H1 (cell line): ENCODE measurements at regions not wholly inside any gene's neighbourhood (a gene's known extent, or its start where the extent isn't known, plus 50 kb on each side); places are given as distances from the start of the nearest gene placed in this dataset.

Source experiments
- CTCF ChIA-PET: fragments of 300-600 bp; sonication (Branson Sonifier 250); formaldehyde crosslinking; loops from one replicate; lab custom pipeline; 2021; ENCODE audit not compliant: partially characterized antibody; lab: Charles Lee
- POLR2A ChIA-PET: fragments of 300-600 bp; sonication (Branson Sonifier 250); formaldehyde crosslinking; loops from one replicate; lab custom pipeline; 2021; ENCODE audit warnings: inconsistent platforms; ENCODE audit not compliant: partially characterized antibody; lab: Charles Lee
- DNase-seq, 2 experiments: peaks; one replicate each; pipeline versions ENCODE4 v3.0.0 to v3.0.0-alpha.2; 2010 to 2022; ENCODE audit warnings: low spot score in 2 of 2, low read depth in 1 of 2, mixed read lengths in 1 of 2
- FAIRE-seq: peaks from 2 replicates; lab custom pipeline; 2011; peaks lifted over from hg19 to GRCh38; lab: Jason Lieb, UNC
- H2AFZ ChIP-seq: 2 replicates; pipeline ENCODE4 v1.8.1; 2012; ENCODE audit warnings: low read length, inconsistent platforms
- H2AK5ac ChIP-seq: 2 replicates; pipeline ENCODE4 v1.6.1; 2013; ENCODE audit warnings: low read depth, low read length
- H2BK120ac ChIP-seq: replicated peaks from 2 replicates; pipeline ENCODE3; 2013; ENCODE audit warnings: low read depth, low read length, inconsistent platforms
- H2BK12ac ChIP-seq: 2 replicates; pipeline ENCODE4 v1.6.1; 2013; ENCODE audit warnings: low read depth, low read length
- H2BK15ac ChIP-seq: 2 replicates; pipeline ENCODE4 v1.6.1; 2013; ENCODE audit warnings: low read length
- H2BK20ac ChIP-seq: 2 replicates; pipeline ENCODE4 v1.6.1; 2013; ENCODE audit warnings: low read length
- H2BK5ac ChIP-seq: 2 replicates; pipeline ENCODE4 v1.6.1; 2013; ENCODE audit warnings: low read depth, low read length
- H3K14ac ChIP-seq: 2 replicates; pipeline ENCODE4 v1.6.1; 2013; ENCODE audit warnings: inconsistent platforms; ENCODE audit not compliant: insufficient read length
- H3K18ac ChIP-seq: 2 replicates; pipeline ENCODE4 v1.6.1; 2013; ENCODE audit warnings: low read length; ENCODE audit errors: extremely low read depth
- H3K23ac ChIP-seq: 2 replicates; pipeline ENCODE4 v1.6.1; 2013; ENCODE audit warnings: inconsistent platforms; ENCODE audit not compliant: insufficient read length
- H3K23me2 ChIP-seq: 2 replicates; pipeline ENCODE4 v1.6.1; 2013; ENCODE audit warnings: low read depth, low read length
- H3K27ac ChIP-seq: 2 replicates; pipeline ENCODE4 v1.6.1; 2011; ENCODE audit warnings: low read depth, low read length, inconsistent platforms
- H3K27me3 ChIP-seq, 4 experiments: replicated peaks in 1 of 4; 1 replicate in 1 of 4; 2 replicates in 3 of 4; pipeline versions ENCODE4 v1.6.1 to v1.8.1; 2011 to 2013; ENCODE audit warnings: low read length in 3 of 4, mild to moderate bottlenecking in 3 of 4, inconsistent platforms in 2 of 4, mixed read lengths in 2 of 4, moderate library complexity in 1 of 4; ENCODE audit not compliant: control insufficient read depth in 3 of 4, insufficient read depth in 3 of 4; ENCODE audit errors: extremely low read depth in 1 of 4
- H3K36me3 ChIP-seq, 4 experiments: 2 replicates each; pipeline versions ENCODE4 v1.6.1 to v1.8.1; 2011 to 2013; ENCODE audit warnings: mild to moderate bottlenecking in 4 of 4, low read length in 3 of 4, moderate library complexity in 2 of 4, control low read depth in 1 of 4, inconsistent platforms in 1 of 4; ENCODE audit not compliant: insufficient read depth in 4 of 4, control insufficient read depth in 2 of 4
- H3K4ac ChIP-seq: replicated peaks from 2 replicates; pipeline ENCODE3; 2013; ENCODE audit warnings: low read length, low read depth, mixed read lengths, inconsistent platforms; ENCODE audit not compliant: insufficient read length
- H3K4me1 ChIP-seq, 4 experiments: replicated peaks in 1 of 4; 1 replicate in 1 of 4; 2 replicates in 3 of 4; pipeline versions ENCODE4 v1.6.1 to v1.8.1; 2011 to 2013; ENCODE audit warnings: low read length in 3 of 4, inconsistent platforms in 2 of 4, mixed read lengths in 1 of 4; ENCODE audit not compliant: insufficient read depth in 4 of 4, control insufficient read depth in 3 of 4
- H3K4me2 ChIP-seq, 2 experiments: 2 replicates each; pipeline versions ENCODE4 v1.6.1 to v1.8.1; 2011 to 2013; ENCODE audit warnings: low read depth in 2 of 2, low read length in 2 of 2, control low read depth in 1 of 2, inconsistent platforms in 1 of 2, mild to moderate bottlenecking in 1 of 2; ENCODE audit not compliant: insufficient read depth in 1 of 2
- H3K4me3 ChIP-seq, 4 experiments: fragments of 200-600, 300-600 bp in 1 of 4; sonication (generic), shearing (Covaris generic), sonication (Bioruptor Twin) in 1 of 4; 2 replicates each; pipeline versions ENCODE4 v1.5.1 to v1.8.1; 2011 to 2016; ENCODE audit warnings: low read length in 4 of 4, low read depth in 3 of 4, control low read depth in 2 of 4, inconsistent platforms in 2 of 4, mild to moderate bottlenecking in 2 of 4, mixed read lengths in 1 of 4, moderate library complexity in 1 of 4; ENCODE audit not compliant: insufficient read depth in 2 of 4; ENCODE audit errors: extremely low read depth in 1 of 4
- H3K56ac ChIP-seq: replicated peaks from 2 replicates; pipeline ENCODE3; 2013; ENCODE audit warnings: low read depth, mild to moderate bottlenecking, mixed read lengths, low read length, inconsistent platforms; ENCODE audit not compliant: insufficient read length
- H3K79me1 ChIP-seq: 2 replicates; pipeline ENCODE4 v1.6.1; 2013; ENCODE audit warnings: low read depth, low read length, control low read depth
- H3K79me2 ChIP-seq, 2 experiments: 2 replicates each; pipeline versions ENCODE4 v1.6.1 to v1.8.1; 2012 to 2013; ENCODE audit warnings: low read length in 2 of 2, mild to moderate bottlenecking in 2 of 2, inconsistent platforms in 1 of 2; ENCODE audit not compliant: insufficient read depth in 2 of 2, control insufficient read depth in 1 of 2
- H3K9ac ChIP-seq, 4 experiments: replicated peaks in 1 of 4; 1 replicate in 1 of 4; 2 replicates in 3 of 4; pipeline versions ENCODE4 v1.6.1 to v1.8.1; 2011 to 2013; ENCODE audit warnings: low read depth in 3 of 4, low read length in 3 of 4, control low read depth in 2 of 4, mild to moderate bottlenecking in 2 of 4, moderate library complexity in 2 of 4, inconsistent platforms in 1 of 4; ENCODE audit errors: extremely low read depth in 1 of 4
- H3K9me3 ChIP-seq, 2 experiments: 2 replicates each; pipeline versions ENCODE4 v1.6.1 to v1.8.1; 2012 to 2013; ENCODE audit warnings: mild to moderate bottlenecking in 2 of 2, moderate library complexity in 2 of 2, control low read depth in 1 of 2, inconsistent platforms in 1 of 2, low read depth in 1 of 2, low read length in 1 of 2, mixed read lengths in 1 of 2; ENCODE audit not compliant: insufficient read depth in 2 of 2
- H4K20me1 ChIP-seq, 2 experiments: replicated peaks in 1 of 2; 2 replicates each; pipeline versions ENCODE3 to v1.8.1; 2011 to 2013; ENCODE audit warnings: inconsistent platforms in 2 of 2, low read length in 2 of 2, mild to moderate bottlenecking in 1 of 2; ENCODE audit not compliant: insufficient read depth in 2 of 2, control insufficient read depth in 1 of 2
- H4K5ac ChIP-seq: 2 replicates; pipeline ENCODE4 v1.6.1; 2013; ENCODE audit warnings: low read length, low read depth, mixed read lengths, inconsistent platforms; ENCODE audit not compliant: insufficient read length
- H4K8ac ChIP-seq: 2 replicates; pipeline ENCODE4 v1.8.0; 2013; ENCODE audit warnings: mild to moderate bottlenecking, moderate library complexity, low read length, inconsistent platforms; ENCODE audit not compliant: insufficient read depth; ENCODE audit errors: extremely low read depth
- H4K91ac ChIP-seq: replicated peaks from 2 replicates; pipeline ENCODE3; 2013; ENCODE audit warnings: low read length, mixed read lengths, inconsistent platforms; ENCODE audit not compliant: insufficient read length
- CBX8 ChIP-seq: fragments of 300-800, 300-1000 bp; sonication (generic); IDR thresholded peaks from 2 replicates; pipeline ENCODE4 v1.7.1; 2016; ENCODE audit warnings: low read depth, low read length, borderline replicate concordance
- CTBP2 ChIP-seq: IDR thresholded peaks from 2 replicates; pipeline ENCODE4 v1.7.0; 2011; ENCODE audit warnings: borderline replicate concordance, mild to moderate bottlenecking, moderate library complexity, mixed read lengths, low read length; ENCODE audit not compliant: insufficient read depth, insufficient read length
- EP300 ChIP-seq, 2 experiments: IDR thresholded peaks; 1 replicate in 1 of 2; 2 replicates in 1 of 2; pipeline ENCODE4 v1.6.1; 2011 to 2012; ENCODE audit warnings: low read depth in 2 of 2, low read length in 2 of 2, mild to moderate bottlenecking in 2 of 2, borderline replicate concordance in 1 of 2, inconsistent platforms in 1 of 2, moderate library complexity in 1 of 2
- EZH2 ChIP-seq: fragments of 200-600 bp; sonication (generic); IDR thresholded peaks from 2 replicates; pipeline ENCODE4 v1.7.1; 2012; ENCODE audit warnings: low read depth, mild to moderate bottlenecking, moderate library complexity, low read length, inconsistent platforms; ENCODE audit not compliant: severe bottlenecking
- KDM5A ChIP-seq: fragments of 200-600 bp; IDR thresholded peaks from 2 replicates; pipeline ENCODE4 v1.7.1; 2012; ENCODE audit warnings: mild to moderate bottlenecking, low read length, inconsistent platforms, mixed read lengths
- NANOG ChIP-seq: IDR thresholded peaks from 2 replicates; pipeline ENCODE4 v1.6.1; 2011; ENCODE audit warnings: low read length, low read depth, mild to moderate bottlenecking, inconsistent platforms; ENCODE audit not compliant: insufficient read depth, poor library complexity, severe bottlenecking
- SAP30 ChIP-seq: fragments of 300-600 bp; sonication (generic); IDR thresholded peaks from 2 replicates; pipeline ENCODE4 v1.7.1; 2012; ENCODE audit warnings: low read length, moderate library complexity, mild to moderate bottlenecking, inconsistent platforms; ENCODE audit not compliant: insufficient read depth, insufficient replicate concordance
- SIN3A ChIP-seq, 2 experiments: IDR thresholded peaks in 1 of 2; conservative IDR thresholded peaks in 1 of 2; 2 replicates each; pipeline ENCODE4 v1.6.1; 2011 to 2012; ENCODE audit warnings: low read length in 2 of 2, improper control_type of control experiment in 1 of 2, low read depth in 1 of 2, mild to moderate bottlenecking in 1 of 2
- SIRT6 ChIP-seq: IDR thresholded peaks from one replicate; pipeline ENCODE4 v1.7.1; 2012; ENCODE audit warnings: low read length, inconsistent platforms
- SP2 ChIP-seq: IDR thresholded peaks from 2 replicates; pipeline ENCODE4 v1.6.1; 2012; ENCODE audit warnings: mild to moderate bottlenecking, low read length, inconsistent platforms
- SRF ChIP-seq: IDR thresholded peaks from 2 replicates; pipeline ENCODE4 v1.6.1; 2011; ENCODE audit warnings: mild to moderate bottlenecking, low read depth, low read length, moderate library complexity
- TBP ChIP-seq: IDR thresholded peaks from 2 replicates; pipeline ENCODE4 v1.6.1; 2011; ENCODE audit warnings: low read depth, low read length, improper control_type of control experiment
- WGBS, 2 experiments: shearing (Covaris generic) in 1 of 2; methylation state at CpG; one replicate each; pipeline versions ENCODE4 v1.1.6 to v1.1.7; 2013 to 2015; ENCODE audit warnings: low lambda C conversion rate in 2 of 2, mixed read lengths in 2 of 2, inconsistent platforms in 1 of 2, low coverage in 1 of 2, missing lambda C conversion rate in 1 of 2; ENCODE audit not compliant: insufficient replicate concordance in 2 of 2, insufficient coverage in 1 of 2, insufficient read length in 1 of 2; ENCODE audit errors: extremely low coverage in 1 of 2, missing lambda C conversion rate in 1 of 2; 5-methylcytosine and 5-hydroxymethylcytosine counted together
- TF ChIP-seq, protein P1 (sequence below): IDR thresholded peaks from 2 replicates; pipeline ENCODE4 v1.6.1; 2012; ENCODE audit warnings: low read length, inconsistent platforms

DNA sequence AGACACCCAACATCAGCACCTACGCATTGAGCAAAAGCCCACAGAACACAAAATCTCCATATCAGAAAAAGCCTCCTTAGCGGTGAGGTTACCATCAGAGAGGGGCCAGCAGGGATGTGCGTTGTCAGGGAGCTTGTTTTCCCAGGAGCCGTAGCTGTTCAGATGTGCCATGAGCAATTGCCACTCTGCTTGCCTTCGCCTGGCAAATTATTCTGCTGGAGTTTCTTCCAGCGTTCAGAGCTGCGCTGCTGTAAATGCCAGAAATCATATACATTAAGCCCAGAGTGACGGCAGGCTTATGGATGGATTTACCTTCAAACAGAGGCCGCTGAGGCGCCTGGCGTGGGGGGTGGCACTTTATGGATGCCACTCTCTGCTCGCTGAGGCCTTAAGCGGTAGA, 632.3 kb downstream of the BCOR start:
- Histone ChIP-seq H3K27me3 (no peaks in the 10 kb centered on the region), H3K56ac (no peak overlapping the region), H3K18ac (no peak overlapping the region), H3K14ac (no peak overlapping the region), H4K5ac (no peak overlapping the region), H3K4me2 (no peak overlapping the region), H4K91ac (no peak overlapping the region), H2BK120ac (no peak overlapping the region), H3K9me3 (no peaks in the 10 kb centered on the region), H3K27ac (no peak overlapping the region), H2BK20ac (no peak overlapping the region), H2AFZ (no peak overlapping the region), H3K23me2 (no peaks in the 10 kb centered on the region), H3K79me1 (no peaks in the 10 kb centered on the region), H3K79me2 (no peaks in the 10 kb centered on the region), H3K9ac (no peak overlapping the region), H3K4ac (no peak overlapping the region), H2BK12ac (no peak overlapping the region), H4K20me1 (no peaks in the 10 kb centered on the region), H2AK5ac (no peak overlapping the region), H3K4me3 (no peak overlapping the region), H2BK15ac (no peak overlapping the region), H3K23ac (no peak overlapping the region), H2BK5ac (no peak overlapping the region), H3K36me3 (no peaks in the 10 kb centered on the region), H4K8ac (no peak overlapping the region), H3K4me1 (no peaks in the 10 kb centered on the region)
- 98% methylated on average over 8 of the region's 13 CpGs; no CpG with 5 or more reads in 1 of the 2 experiments for WGBS, 2 experiments
- ChIA-PET CTCF (no interaction called here), POLR2A (no interaction called here)
- FAIRE-seq (no peak), DNase-seq (no peak)
- no peak for TF ChIP-seq KDM5A
- TF ChIP-seq NANOG = no peak
- no peak for TF ChIP-seq SIRT6
- TF ChIP-seq TBP = no peak
- no peak for TF ChIP-seq EZH2
- TF ChIP-seq EP300 (IDR thresholded peaks at IDR 0.05; ENCODE audit: borderline replicate concordance in 1 of 2, low read depth in 2 of 2, low read length in 2 of 2) = no peak
- TF ChIP-seq, protein P1, sequence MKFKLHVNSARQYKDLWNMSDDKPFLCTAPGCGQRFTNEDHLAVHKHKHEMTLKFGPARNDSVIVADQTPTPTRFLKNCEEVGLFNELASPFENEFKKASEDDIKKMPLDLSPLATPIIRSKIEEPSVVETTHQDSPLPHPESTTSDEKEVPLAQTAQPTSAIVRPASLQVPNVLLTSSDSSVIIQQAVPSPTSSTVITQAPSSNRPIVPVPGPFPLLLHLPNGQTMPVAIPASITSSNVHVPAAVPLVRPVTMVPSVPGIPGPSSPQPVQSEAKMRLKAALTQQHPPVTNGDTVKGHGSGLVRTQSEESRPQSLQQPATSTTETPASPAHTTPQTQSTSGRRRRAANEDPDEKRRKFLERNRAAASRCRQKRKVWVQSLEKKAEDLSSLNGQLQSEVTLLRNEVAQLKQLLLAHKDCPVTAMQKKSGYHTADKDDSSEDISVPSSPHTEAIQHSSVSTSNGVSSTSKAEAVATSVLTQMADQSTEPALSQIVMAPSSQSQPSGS = no peak
- no peak for TF ChIP-seq SIN3A (conservative IDR thresholded peaks at IDR 0.05 in 1 of 2, IDR thresholded peaks at IDR 0.05 in 1 of 2; ENCODE audit: low read depth in 1 of 2, low read length in 2 of 2)
- TF ChIP-seq SAP30 = no peak
- TF ChIP-seq SRF = no peak
- no peak for TF ChIP-seq SP2
- TF ChIP-seq CTBP2 = no peak
- TF ChIP-seq CBX8 = no peak
